GM18907 (cell line): ENCODE measurements at regions not wholly inside any gene's neighbourhood (a gene's known extent, or its start where the extent isn't known, plus 50 kb on each side); places are given as distances from the start of the nearest gene placed in this dataset.
"Not testable (repeated sequence)": the region's sequence is repeated elsewhere in the genome, so short reads cannot be mapped to it uniquely, and the experiment has no call there.

Experiments
- ATAC-seq: cut with Tn5 transposase; IDR thresholded peaks from one replicate; pipeline ENCODE4 v1.9.1; 2021; ENCODE audit warnings: mild to moderate bottlenecking, moderate library complexity; ENCODE audit not compliant: unreplicated experiment

DNA sequence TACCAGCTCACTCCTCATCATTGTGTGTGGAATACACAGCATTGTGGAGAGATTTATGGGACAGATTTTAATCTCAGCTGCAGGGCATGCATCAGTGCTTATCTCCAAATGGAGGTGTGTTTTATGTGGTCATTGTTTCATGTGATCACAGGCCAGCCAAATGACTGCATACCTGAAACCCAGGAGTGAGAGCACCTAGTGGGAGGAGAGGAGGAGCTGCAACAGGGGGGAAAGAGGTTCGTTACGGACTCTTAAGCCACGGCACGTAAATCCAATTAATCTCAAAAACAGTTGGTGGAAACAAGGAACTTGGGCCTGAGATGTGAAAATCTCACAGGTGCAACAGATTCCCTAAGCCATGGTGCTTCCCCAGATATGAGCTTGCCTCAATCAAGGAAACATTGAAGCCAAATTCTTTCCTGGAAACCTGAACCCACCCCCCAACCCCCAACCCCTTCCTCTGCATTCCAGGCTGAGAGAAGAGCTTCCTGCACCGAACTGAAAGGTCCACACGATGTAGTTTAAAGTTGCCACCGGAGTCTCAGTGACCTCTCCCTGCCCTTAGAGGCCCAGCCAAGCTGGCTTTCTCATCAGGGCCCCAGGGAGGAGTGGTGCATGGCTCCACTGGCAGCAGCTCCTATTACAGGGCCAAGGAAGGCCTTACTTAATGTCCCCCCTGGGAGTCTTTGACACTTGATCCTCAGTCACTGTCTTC is 167.4 kb downstream of the C1D start:
- no peak for ATAC-seq

DNA sequence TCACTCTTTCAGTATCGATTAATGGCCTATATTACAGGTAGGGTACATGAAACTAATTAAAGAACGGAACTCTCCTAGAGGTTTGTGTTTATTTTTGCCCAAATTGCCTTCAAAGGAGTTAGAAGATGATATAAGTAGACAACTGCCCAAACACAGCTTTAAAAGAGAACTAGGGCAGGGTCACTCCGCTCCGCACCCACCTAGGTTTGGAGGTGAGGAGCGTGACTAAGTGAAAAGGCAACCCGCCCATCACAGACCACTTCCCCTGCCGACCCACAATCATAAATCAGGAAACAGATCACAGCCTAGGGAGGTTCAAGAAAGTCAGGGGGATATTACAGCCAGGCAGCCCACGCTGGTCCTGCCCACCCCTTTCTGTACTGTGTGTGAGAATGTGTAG is 166.7 kb downstream of the C1D start:
- no peak for ATAC-seq

DNA sequence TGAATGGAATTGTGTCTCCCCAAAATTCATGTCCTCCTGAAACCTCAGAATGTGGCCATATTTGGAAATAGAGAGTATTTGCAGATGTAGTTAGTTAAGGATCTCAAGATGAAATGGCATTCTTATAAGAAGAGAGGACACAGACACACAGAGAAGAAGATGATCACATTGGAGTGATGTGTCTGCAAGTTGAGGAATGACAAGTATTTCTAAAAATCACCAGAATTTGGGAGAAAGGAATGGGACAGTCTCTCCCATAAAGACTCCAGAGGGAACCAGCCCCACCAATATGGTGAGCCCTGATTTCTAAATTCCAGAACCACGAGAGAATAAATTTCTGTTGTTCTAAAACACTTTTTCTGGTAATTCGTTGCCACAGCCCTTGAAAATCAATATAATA is 166.3 kb downstream of the C1D start:
- ATAC-seq = no peak

DNA sequence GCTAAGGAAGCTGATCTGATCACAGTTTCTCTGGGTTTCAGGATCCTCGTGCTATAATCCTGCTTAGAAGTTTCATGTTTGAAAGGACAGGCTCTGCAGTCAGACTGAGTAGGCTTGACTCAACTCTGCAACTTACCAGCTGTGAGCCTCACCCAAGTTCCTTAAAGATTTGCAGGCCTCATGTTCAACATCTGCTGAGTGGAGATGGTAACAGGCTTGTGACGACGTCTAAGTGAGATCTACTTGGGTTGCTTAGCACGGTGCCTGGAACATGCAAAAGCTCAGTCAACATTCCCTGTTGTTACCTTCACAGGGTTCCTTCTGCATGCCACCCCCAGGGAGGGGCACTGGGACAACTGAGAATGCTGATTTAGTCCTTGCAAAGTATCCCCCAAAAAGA is 164.2 kb downstream of the C1D start:
- ATAC-seq = no peak

DNA sequence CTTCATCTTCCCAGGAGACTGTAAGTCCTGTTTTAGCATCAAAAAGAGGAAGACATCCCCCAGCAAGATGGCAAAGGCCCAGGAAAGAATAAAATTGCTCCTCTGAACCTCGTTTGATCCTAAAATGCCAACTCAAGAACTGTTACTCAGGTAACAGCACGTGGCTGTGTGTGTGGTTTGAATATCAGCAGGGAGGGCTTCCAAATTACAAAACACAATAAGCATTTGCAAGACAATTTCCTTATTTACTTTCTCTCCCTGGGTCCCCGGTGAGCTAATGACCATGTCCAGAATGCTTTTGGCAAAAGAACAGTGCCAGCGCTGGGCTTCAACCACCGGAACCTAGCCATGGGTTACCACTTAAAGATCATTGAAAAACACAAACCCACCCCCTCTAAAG is 163.6 kb downstream of the C1D start:
- ATAC-seq = no peak

DNA sequence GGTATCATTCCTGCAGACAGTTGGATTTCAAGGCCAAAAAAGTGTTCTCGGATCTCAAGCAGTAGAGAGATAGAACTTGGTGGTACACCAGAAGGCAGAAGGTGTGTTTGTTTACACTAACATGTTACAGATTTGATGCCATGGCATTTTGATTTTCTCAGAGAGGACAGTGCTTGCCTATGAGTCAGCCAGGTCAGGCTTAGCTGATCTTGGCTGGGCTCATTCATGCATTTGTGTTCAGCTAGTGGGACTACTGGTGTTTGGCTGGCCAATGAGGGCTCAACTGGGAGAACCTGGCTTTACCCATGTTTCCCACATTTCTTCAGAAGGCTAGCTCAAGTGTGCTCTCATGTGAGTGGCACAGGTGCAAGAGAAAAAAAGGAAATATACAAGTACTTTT is 162.0 kb downstream of the C1D start:
- ATAC-seq = no peak

DNA sequence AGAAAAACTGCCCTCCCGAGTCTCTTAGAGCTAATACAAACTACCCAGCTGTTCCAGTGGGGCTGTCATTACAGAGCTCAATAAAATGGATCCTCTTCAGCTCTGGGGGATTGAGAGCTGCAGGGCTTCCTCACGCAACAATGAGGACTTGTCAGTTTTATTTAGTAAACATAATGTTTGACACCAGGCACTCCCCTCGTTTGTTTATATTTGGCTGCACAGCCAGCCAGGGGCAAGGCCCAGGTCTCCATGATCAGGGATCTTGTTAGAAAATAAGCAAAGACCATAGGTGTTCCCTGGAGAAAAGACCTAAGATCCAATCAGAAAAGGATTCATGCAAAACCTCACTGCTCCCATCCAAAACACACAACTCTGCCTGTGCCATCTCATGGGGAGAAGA is 158.2 kb downstream of the C1D start:
- ATAC-seq = no peak

DNA sequence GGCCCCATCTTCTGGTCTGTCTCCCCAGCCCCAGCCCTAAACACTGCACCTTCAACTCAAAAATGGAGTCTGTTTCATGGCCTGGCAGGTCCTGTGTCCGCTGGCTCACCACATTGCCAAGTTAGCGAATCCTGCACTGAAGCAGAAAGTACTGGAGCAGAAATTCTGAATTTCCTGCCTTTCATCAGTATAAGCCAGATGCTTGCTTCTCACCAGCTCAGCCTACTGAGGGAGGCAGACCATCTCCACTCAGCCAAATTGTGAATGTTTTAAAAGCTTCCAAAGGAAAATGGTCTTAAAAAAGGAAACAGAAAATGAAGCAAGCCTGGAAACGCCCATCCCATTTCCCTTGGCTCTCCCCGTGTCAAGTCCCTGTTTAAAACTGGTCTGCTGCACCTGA is 157.8 kb downstream of the C1D start:
- ATAC-seq = no peak

DNA sequence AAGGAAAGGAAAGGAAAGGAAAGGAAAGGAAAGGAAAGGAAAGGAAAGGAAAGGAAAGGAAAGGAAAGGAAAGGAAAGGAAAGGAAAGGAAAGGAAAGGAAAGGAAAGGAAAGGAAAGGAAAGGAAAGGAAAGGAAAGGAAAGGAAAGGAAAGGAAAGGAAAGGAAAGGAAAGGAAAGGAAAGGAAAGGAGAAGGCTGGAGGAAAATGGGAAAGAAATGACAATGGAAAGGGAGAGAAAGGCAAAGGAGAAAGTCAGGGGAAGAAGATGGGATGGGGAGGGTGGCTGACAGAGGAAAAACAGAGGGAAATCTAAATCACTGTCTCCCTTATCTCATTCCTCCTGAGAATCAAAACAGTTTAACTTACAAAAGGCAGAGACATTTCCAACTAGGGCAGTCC is 156.3 kb downstream of the C1D start:
- not testable (repeated sequence) for ATAC-seq

DNA sequence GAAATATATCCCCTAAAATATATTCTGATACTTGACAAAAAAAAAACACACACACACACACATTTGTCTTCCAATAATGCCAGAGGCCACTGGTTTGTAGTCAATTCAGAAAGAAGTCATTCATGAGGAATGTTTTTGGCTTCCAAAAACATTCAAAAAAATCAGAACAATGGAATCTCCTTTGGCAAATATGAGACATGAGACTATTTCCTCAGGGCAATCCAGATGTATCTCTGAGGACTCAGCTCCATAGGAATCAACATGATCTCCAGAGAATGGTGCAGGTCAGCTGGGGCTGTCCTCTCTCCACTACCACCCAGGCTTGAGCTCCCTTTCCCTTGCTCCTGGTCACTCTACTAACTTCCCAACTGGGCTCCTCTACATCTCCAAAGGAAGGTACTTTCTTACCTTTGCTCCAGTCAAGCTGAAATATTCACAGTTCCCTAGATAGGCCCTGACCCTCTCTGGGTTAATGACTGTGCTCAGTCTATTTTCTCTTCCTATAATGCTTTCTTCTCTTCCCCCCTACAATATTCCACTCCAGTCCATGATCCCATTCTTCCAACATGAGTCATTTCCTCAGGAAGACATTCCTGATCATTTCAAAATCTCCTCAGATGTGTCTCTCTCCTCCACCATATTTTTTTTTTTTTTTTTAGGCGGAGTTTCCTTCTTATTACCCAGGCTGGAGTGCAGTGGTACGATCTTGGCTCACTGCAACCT is 145.3 kb downstream of the C1D start:
- ATAC-seq = no peak

DNA sequence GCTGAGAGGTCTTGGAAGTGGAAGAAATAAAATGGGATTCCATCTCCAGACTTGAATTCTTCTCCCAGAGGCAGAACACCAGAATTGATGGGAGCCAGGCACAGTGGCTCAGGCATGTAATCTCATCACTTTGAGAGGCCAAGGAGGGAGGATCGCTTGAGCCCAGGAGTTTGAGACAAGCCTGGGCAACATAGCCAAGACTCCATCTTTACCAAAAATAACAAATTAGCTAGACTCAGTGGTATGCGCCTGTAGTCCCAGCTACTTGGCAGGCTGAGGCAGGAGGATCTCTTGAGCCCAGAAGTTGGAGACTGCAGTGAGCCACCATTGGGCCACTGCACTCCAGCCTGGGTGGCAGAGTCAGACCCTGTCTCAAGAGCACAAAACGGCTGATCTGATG is 144.3 kb downstream of the C1D start:
- ATAC-seq = no peak

DNA sequence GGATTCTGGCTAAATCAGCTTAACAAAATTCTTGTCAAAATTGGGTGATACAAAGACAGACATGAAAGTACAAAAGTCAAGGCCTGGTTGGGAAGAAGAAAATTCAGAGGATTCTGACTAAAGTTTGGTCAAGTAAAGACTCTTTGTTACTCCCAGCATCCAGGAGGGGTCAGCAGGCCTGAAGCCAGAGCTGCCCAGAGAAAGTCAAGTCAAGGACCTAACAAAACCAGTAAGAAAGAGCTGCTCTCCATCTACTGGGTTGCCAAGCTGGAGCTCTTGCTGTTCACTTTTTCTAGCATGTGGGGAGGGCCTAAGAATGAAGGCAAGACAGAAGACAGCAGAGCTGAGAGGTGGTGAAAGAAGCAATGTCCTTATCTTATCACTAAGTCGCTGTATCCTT is 143.3 kb downstream of the C1D start:
- no peak for ATAC-seq

DNA sequence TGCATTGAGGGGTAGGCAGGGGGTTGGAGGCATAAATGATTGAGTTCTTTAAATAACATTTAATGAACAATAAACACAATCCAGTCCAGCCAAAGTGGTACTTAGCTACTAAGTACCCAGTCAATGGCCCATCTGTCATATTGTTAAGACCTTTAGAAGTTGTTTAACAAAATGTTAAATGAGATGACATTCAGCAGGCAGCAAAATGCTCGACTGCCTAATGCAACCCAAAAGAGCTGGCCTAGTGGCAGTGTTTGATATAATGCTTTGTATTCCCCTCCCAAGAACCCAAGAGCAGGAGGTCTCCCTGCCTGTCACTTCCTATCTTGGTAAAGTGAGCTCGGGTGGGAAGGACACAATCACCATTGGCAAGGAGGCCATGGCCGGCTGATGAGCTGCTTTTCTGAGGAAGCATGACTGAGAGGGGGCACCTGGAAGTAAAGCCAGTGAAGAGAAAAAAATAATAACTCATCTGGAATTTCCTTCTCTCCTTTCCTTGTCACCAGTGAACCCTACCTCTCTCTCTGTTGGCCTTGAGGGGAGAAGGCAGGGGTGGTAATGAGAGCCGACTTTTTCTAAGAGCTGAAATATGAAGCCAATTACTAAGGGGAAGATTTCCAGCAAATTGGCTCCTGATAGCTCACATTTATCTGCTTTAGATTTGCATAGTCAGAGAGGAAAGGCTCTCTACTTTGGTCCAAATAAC is 140.6 kb downstream of the C1D start:
- ATAC-seq = no peak

DNA sequence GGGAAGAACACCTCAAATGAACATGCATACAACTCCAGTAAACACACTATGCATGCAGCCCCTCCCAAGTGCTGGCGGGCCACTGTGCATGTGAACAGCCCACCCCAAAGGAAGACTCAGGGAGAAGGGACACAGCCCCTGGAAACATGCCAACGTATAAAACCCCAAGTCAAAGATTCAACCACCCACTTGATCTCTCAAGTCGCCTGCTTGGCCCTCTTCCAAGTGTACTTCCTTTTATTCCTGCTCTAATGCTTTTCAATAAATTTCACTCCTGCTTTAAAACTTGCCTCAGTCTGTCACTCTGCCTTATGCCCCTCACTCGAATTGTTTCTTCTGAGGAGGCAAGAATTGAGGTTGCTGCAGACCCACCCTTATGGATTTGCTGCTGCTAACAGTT is 139.1 kb downstream of the C1D start:
- ATAC-seq = no peak

DNA sequence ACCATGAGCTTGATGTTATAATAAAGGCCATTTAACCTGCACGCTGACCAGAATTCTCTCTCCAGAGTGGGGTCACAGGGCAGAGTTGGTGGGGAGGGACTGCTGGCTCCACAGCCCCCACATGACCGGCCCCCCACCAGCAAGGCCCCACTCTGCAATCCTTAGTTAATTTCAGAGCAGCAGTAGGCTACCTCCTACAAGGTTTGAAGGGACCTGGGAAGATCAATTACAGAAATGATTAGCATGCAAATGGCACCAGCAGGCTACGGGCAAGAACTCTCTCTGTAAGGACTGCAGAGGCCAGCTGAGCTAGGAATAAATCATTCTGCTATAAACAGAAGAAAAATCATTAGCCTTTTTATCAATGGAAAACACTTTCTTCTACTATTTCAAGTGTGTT is 135.3 kb downstream of the C1D start:
- ATAC-seq = no peak

DNA sequence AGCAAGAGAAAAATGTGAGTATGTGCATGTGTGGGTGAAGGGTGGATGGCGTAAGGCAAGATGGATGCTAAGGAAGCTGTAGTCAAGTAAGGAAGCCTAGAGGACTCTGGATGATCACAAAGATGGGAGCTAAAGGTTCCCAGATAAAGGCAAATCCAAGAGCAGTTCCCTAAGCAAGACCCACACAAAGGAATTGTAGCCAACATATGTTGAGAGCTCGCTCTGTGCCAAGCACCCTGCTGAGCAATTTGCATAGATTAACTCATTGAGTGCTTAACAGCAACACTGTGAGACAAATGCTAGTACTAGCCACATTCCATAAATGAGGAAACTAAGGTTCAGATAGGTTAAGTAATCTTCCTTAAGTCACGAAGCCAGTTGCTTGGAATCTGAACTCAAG is 132.6 kb downstream of the C1D start:
- no peak for ATAC-seq

DNA sequence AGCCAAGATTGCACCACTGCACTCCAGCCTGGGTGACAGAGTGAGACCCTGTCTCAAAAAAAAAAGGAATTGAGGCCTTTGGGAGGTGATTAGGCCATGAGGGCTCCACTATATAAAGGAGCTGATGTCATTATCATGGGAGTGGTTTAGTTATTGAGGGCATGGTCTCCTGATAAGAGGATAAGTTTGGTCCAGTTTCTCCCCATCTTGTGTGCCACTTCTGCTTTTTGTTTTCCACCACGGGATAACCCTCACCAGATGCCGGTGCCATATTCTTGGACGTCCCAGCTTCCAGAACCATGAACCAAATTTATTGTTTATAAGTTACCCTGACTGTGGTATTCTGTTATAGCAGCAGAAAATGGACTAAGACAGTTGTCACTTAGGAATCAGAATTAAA is 125.8 kb downstream of the C1D start:
- ATAC-seq = no peak

DNA sequence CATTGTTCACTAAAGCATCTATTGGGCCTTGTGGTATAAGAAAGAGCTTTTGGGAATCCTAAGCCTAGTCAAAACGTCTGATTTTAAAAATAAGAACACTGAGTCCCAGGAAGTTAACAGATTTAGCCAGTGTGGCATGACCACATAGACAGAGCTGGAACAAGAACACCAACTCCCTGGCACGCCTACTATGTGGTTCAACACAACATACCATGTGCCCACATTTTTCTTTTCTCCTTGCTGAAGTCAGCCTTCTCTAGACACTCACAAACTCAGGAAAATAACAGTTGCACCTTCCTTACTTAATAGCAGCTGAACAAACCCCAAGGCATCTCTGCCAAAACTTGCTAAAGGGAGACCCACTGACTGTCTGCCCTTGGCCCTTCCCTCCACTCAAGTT is 124.8 kb downstream of the C1D start:
- no peak for ATAC-seq

DNA sequence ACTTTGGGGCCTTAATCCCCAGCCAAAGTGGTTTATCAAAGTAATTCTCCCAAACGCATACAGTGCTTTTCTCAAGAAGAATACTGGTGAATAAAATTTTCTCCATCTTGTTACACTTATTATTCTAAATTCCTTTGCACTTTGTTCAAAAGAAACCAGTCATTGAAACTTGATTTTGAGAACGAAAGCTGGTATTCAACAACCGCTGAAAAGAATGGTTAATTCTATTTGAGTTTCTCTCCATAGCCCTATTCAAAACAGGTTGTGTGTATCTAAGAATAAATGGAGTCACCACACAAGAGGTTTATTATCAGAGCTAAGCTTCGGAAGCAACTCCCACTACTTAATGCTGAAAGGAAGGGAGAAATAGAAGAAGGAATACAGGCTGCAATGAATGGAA is 117.7 kb downstream of the C1D start:
- no peak for ATAC-seq

DNA sequence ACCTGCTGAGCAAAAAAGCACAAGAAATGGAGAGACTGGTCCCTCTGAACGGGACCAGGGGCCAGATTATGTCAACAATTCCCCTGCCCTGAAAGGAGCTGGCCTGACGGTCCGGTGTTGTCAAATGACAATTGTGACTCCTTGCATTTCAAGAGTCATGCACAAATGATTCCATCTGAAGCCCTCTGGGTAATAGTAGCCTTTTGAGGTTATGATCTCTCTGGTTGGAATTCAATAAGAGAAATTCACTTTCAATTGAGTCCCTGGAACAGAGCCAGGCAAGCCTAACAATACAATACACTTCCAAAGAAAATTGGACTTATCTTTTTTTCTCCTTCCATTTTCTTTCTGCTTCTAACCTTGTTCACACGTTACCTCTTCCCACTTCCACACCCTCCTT is 116.9 kb downstream of the C1D start:
- ATAC-seq = no peak

DNA sequence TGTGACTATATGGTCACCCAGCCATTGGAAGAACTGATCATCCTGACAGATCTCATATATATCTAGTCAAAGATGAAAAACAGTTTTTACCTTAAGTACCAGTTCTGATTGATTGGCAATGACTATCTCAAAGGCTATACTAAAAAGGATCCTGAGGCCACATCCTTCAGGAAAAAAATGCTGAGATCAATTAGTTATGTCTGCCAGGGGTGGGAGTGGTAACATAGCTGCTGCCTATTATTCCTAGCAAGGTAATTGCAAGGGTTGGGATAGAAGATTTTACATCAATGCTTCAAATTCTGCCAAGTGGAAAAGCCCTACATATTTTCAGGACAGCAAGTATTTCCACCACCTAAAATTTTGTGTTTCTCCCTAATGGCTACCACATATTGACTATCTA is 114.7 kb downstream of the C1D start:
- no peak for ATAC-seq

DNA sequence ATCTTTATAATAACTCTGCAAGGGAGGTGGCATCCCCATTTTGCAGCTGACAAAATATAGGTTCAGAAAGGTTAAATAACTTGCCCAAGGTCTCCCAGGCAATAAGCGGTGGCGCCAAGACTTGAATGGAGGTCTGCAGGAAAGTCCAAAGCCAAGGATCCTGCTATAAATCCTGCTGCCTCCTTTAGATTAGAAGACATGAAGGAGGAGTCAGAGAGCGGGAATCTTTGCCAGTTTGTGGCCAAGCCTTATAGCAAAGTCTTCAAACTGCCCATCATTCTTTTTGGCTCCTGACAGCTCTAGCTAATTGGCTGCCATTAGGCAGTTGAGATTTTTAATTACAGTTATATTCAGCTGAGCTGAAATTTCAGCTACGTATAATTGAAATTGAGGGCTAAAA is 114.3 kb downstream of the C1D start:
- no peak for ATAC-seq
